GM12891 (cell line): ENCODE measurements at regions not wholly inside any gene's neighbourhood (a gene's known extent, or its start where the extent isn't known, plus 50 kb on each side); places are given as distances from the start of the nearest gene placed in this dataset.

Experiments used
- POLR2AphosphoS5 ChIP-seq: IDR thresholded peaks from 2 replicates; pipeline ENCODE4 v1.6.1; 2011; ENCODE audit warnings: low read depth, low read length, control low read depth
- SPI1 ChIP-seq: IDR thresholded peaks from 2 replicates; pipeline ENCODE4 v1.6.1; 2011; ENCODE audit warnings: low read depth, low read length, control low read depth

DNA sequence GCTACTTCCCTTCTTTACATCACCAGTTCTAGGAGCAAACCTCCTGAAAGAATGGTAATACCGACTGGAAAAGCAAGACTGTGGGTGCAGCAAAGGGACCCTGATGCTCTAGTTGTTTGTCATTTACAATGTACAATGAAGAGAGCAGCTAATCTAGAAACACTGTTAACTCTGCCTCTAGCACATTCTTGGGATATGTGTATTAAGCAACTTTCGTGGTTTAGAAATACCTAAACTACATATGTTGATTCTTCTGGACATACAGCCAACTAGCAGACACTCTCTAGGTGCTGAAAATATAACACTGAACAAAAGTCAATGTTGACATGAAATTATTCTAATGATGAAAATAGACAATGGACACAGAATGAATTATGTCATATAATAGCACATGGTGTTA, 440.3 kb upstream of the MC4R start:
- TF ChIP-seq SPI1 (no peak), POLR2AphosphoS5 (no peak)
